ENCODE measurements at regions not wholly inside any gene's neighbourhood (a gene's known extent, or its start where the extent isn't known, plus 50 kb on each side); places are given as distances from the start of the nearest gene placed in this dataset.
A peak's percentile ranks its signal among the peaks of the same experiment; 100 is the strongest.
"Not testable (repeated sequence)": the region's sequence is repeated elsewhere in the genome, so short reads cannot be mapped to it uniquely, and the experiment has no call there.

GRCh38 chr18:2223849-2224248, 347.5 kb downstream of the METTL4 start:
- DNase-seq (ENCODE audit: low read depth), result peak; percentile 14

DNA sequence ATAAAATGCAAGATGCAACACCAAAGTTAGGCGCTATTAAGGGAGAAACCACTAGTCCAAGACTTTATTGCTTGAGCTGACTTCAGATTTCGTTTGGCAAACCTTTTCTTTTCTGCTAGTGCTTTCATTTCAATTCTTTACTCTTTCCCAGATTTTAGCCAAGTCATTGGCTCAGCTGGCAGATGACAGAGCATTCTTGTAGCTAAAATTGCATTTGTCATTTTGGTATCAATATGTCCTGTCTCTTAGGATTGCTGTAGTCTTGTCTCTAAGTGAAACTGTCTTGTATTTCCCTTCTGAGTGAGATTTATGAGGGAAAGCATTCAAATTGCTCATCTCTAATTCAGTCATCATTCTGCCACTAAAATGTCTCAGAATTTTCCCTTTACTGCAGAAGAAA, 335.1 kb downstream of the METTL4 start:
- no peak for DNase-seq (ENCODE audit: low read depth)

DNA sequence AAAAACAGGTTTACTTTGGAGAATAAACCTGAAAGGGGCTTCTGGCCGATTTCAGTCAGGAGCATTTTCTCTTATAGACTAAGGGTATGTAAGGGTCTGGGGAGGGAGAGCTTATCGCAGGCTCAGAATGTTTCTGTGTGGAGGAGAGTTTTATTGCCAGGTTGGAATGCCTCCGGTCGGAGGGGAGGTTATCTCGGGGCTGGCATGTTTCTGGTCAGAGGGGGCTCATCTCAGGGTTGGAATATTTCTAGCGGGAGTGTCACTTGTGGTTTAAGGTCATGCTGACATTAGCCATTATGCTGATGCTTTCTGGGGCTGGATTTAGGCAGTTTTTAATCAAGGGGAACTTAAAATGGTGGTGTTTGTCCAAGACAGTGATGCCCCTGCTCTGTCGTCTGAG, 333.6 kb downstream of the METTL4 start:
- no peak for DNase-seq (ENCODE audit: low read depth)

GRCh38 chr18:2240311-2240705, 331.0 kb downstream of the METTL4 start:
- DNase-seq (ENCODE audit: low read depth), result peak; percentile 84

- DNase-seq (ENCODE audit: low read depth), result no peak
Measured at GRCh38 chr18:2244641-2245040, 326.7 kb downstream of the METTL4 start.

GRCh38 chr18:2247101-2247500, 324.2 kb downstream of the METTL4 start:
- not testable (repeated sequence) for DNase-seq (ENCODE audit: low read depth)

DNA sequence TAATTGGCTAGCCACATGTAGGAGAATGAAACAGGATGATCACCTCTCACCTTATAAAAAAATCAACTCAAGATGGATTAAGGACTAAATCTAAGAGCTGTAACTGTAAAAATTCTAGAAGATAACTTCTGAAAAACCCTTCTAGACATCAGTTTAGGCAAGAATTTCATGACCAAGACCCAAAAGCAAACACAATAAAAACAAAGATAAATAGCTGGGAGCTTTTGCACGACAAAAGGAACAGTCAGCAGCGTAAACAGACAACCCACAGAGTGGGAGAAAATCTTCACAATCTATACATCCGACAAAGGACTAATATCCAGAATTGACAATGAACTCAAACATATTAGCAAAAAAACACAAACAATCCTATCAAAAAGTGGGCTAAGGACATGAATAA, 316.3 kb downstream of the METTL4 start:
- DNase-seq (ENCODE audit: low read depth), result no peak

DNA sequence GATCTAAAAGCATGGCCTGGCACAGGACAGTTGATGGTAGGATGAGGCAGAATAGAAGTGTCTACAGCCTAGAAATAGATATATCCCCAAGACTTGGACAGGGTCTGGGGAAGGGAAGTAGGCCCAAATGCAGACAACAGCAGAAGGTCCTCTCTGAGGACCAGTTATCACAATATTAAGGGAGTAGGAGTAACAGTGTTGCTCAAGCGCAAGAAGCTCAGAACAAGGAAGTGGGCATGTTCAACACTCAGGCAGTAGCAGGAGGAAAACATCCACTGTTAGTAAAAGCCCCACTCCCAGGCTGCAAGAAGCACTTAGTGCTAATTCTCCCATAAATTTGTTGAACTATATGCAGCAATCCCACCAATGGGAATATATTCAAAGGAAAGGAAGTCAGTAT, 314.7 kb downstream of the METTL4 start:
- no peak for DNase-seq (ENCODE audit: low read depth)

- DNase-seq (ENCODE audit: low read depth), result no peak
Measured at GRCh38 chr18:2258954-2259353, 312.4 kb downstream of the METTL4 start.

- DNase-seq (ENCODE audit: low read depth), result no peak
Measured at GRCh38 chr18:2263303-2263890, 307.9 kb downstream of the METTL4 start.

GRCh38 chr18:2274613-2275012, 296.7 kb downstream of the METTL4 start:
- no peak for DNase-seq (ENCODE audit: low read depth)

DNA sequence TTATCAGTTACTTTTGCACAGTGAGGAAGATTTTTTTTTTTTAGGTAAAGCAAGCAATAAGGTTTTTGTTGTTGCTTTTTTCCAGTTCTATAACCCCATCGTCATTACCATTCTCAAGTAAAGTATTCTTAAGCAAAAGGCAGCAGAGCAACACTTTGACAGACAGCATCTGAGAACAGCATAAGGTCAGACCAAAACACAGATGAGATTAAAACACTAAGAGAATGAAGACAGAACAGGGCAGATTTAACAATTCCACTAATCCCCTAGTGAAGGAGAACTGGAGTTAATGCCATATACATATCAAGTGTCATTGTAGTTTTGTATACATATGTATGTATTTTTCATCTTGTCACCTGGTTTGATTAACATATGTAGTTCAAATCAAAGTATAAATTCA, 290.2 kb downstream of the METTL4 start:
- DNase-seq (ENCODE audit: low read depth), result no peak

DNA sequence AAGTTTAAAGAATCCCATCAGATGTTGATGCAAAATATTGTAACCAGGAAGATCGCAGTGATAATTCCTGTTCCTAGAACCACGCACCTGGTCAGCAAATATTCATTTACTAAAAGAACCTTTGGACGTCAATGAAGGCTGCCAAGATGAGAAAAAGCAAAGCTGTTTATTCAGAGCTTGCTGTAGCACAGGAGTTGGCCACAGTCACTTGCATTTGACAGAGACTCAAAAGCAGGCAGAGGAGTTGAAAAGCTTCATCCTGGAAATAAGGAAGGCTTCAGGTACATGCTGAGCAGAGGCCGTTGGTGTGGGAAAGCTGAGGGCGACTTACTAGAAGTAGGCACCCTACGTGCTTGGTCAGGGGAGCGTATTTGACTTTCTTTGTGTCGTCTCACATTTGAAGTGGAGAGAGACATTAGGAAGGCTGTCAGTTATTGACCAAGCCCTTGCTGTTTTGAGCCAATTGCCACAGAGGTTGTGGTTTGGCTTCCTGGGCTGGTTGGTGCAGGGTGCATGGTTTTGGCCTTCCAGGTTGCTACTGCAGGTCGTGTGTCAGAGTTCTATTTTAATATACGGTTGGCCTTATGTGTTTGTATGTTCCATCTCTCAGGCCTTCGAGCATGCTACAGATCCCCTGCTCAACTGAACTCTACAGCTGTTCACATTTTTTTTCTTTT, 289.6 kb downstream of the METTL4 start:
- no peak for DNase-seq (ENCODE audit: low read depth)

DNA sequence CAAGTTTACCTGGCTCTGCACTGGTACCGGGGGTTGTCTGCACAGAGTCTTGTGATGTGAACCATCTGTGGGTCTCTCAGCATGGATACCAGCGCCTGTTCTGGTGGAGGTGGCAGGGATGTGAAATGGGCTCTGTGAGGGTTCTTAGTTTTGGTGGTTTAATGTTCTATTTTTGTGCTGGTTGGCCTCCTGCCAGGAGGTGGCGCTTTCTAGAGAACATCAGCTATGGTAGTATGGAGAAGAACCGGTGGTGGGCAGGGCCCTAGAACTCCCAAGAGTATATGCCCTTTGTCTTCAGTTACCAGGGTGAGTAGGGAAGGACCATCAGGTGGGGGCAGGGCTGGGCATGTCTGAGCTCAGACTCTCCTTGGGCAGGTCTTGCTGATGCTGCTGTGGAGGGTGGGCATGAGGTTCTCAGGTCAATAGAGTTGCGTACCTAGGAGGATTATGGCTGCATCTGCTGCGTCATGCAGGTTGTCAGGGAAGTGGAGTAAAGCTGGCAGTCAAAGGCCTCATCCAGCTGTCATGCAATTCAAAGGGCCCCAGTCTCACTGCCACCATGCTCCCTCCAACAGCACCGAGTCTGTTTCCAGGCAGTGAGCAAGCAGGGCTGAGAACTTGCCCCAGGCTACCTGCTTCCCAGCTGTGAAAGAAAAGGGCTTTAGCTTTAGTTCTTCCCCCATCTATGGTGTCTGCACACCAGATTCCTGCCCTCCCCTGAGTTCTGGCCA, 278.0 kb downstream of the METTL4 start:
- DNase-seq (ENCODE audit: low read depth), result no peak

- DNase-seq (ENCODE audit: low read depth), result no peak
Measured at GRCh38 chr18:2301316-2301715, 270.0 kb downstream of the METTL4 start.

- no peak for DNase-seq (ENCODE audit: low read depth)
Measured at GRCh38 chr18:2302012-2302411, 269.3 kb downstream of the METTL4 start.

GRCh38 chr18:2302628-2303516, 268.4 kb downstream of the METTL4 start:
- no peak for DNase-seq (ENCODE audit: low read depth)

GRCh38 chr18:2303517-2304238, 267.6 kb downstream of the METTL4 start:
- DNase-seq (ENCODE audit: low read depth), result peak; percentile 11

GRCh38 chr18:2304378-2305175, 266.7 kb downstream of the METTL4 start:
- no peak for DNase-seq (ENCODE audit: low read depth)

DNA sequence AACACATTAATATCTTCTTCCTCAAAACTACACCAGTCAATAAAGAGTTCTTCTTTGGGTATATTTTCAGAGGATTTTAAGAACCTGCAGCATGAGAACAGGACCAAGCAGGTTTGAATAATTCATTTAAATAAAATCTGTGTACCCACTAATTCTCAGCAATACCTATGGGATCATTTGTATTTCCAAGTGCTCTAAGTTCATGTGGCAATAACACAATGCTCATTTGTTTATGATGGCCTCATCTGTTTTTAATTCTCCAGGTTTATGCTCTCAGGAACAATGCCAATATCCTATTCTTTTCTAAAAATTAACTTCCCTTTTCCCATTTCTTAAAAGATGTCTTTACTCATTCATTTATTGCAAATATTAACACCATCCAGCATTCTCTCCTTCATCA, 264.7 kb downstream of the METTL4 start:
- DNase-seq (ENCODE audit: low read depth), result peak; percentile 56

- DNase-seq (ENCODE audit: low read depth), result no peak
Measured at GRCh38 chr18:2310886-2311285, 260.4 kb downstream of the METTL4 start.
